ENCODE measurements at regions not wholly inside any gene's neighbourhood (a gene's known extent, or its start where the extent isn't known, plus 50 kb on each side); places are given as distances from the start of the nearest gene placed in this dataset.
"Not testable (repeated sequence)": the region's sequence is repeated elsewhere in the genome, so short reads cannot be mapped to it uniquely, and the experiment has no call there.

GRCh38 chr2:87325042-87325910 is 303.6 kb upstream of the PLGLB1 start:
- POLR2A ChIA-PET; H3K4me1 ChIP-seq (ENCODE audit: control insufficient read depth, insufficient read depth, low read length); H3K9me3 ChIP-seq (ENCODE audit: control insufficient read depth, insufficient read depth, low read depth, low read length); H3K27ac ChIP-seq (ENCODE audit: extremely low read depth, low read depth, low read length); CTCF ChIA-PET; H3K4me3 ChIP-seq (ENCODE audit: low read depth, low read length); H3K36me3 ChIP-seq (ENCODE audit: control insufficient read depth in 2 of 2, insufficient read depth in 1 of 2, low read length in 2 of 2): not testable (repeated sequence)

- H3K4me3 ChIP-seq (ENCODE audit: low read depth, low read length); H3K4me1 ChIP-seq (ENCODE audit: control insufficient read depth, insufficient read depth, low read length); H3K27ac ChIP-seq (ENCODE audit: extremely low read depth, low read depth, low read length); H3K9me3 ChIP-seq (ENCODE audit: control insufficient read depth, insufficient read depth, low read depth, low read length); POLR2A ChIA-PET; CTCF ChIA-PET; H3K36me3 ChIP-seq (ENCODE audit: control insufficient read depth in 2 of 2, insufficient read depth in 1 of 2, low read length in 2 of 2): not testable (repeated sequence)
Measured at GRCh38 chr2:87325911-87326294, 304.3 kb upstream of the PLGLB1 start.

- H3K4me1 ChIP-seq (ENCODE audit: control insufficient read depth, insufficient read depth, low read length); POLR2A ChIA-PET; H3K27ac ChIP-seq (ENCODE audit: extremely low read depth, low read depth, low read length); H3K9me3 ChIP-seq (ENCODE audit: control insufficient read depth, insufficient read depth, low read depth, low read length); H3K36me3 ChIP-seq (ENCODE audit: control insufficient read depth in 2 of 2, insufficient read depth in 1 of 2, low read length in 2 of 2); CTCF ChIA-PET; H3K4me3 ChIP-seq (ENCODE audit: low read depth, low read length): not testable (repeated sequence)
Measured at GRCh38 chr2:87326754-87327153, 305.1 kb upstream of the PLGLB1 start.

GRCh38 chr2:87327648-87328371 is 306.2 kb upstream of the PLGLB1 start:
- H3K36me3 ChIP-seq (ENCODE audit: control insufficient read depth in 2 of 2, insufficient read depth in 1 of 2, low read length in 2 of 2); H3K4me1 ChIP-seq (ENCODE audit: control insufficient read depth, insufficient read depth, low read length); H3K4me3 ChIP-seq (ENCODE audit: low read depth, low read length); H3K27ac ChIP-seq (ENCODE audit: extremely low read depth, low read depth, low read length); CTCF ChIA-PET; H3K9me3 ChIP-seq (ENCODE audit: control insufficient read depth, insufficient read depth, low read depth, low read length); POLR2A ChIA-PET: not testable (repeated sequence)

- H3K4me1 ChIP-seq (ENCODE audit: control insufficient read depth, insufficient read depth, low read length); H3K36me3 ChIP-seq (ENCODE audit: control insufficient read depth in 2 of 2, insufficient read depth in 1 of 2, low read length in 2 of 2); H3K4me3 ChIP-seq (ENCODE audit: low read depth, low read length); CTCF ChIA-PET; H3K27ac ChIP-seq (ENCODE audit: extremely low read depth, low read depth, low read length); H3K9me3 ChIP-seq (ENCODE audit: control insufficient read depth, insufficient read depth, low read depth, low read length); POLR2A ChIA-PET: not testable (repeated sequence)
Measured at GRCh38 chr2:87329529-87329928, 307.9 kb upstream of the PLGLB1 start.

- POLR2A ChIA-PET; H3K27ac ChIP-seq (ENCODE audit: extremely low read depth, low read depth, low read length); H3K9me3 ChIP-seq (ENCODE audit: control insufficient read depth, insufficient read depth, low read depth, low read length); CTCF ChIA-PET; H3K36me3 ChIP-seq (ENCODE audit: control insufficient read depth in 2 of 2, insufficient read depth in 1 of 2, low read length in 2 of 2); H3K4me1 ChIP-seq (ENCODE audit: control insufficient read depth, insufficient read depth, low read length); H3K4me3 ChIP-seq (ENCODE audit: low read depth, low read length): not testable (repeated sequence)
Measured at GRCh38 chr2:87330486-87330885, 308.8 kb upstream of the PLGLB1 start.

GRCh38 chr2:87331940-87332583 is 310.4 kb upstream of the PLGLB1 start:
- H3K9me3 ChIP-seq (ENCODE audit: control insufficient read depth, insufficient read depth, low read depth, low read length); H3K36me3 ChIP-seq (ENCODE audit: control insufficient read depth in 2 of 2, insufficient read depth in 1 of 2, low read length in 2 of 2); H3K4me3 ChIP-seq (ENCODE audit: low read depth, low read length); POLR2A ChIA-PET; H3K4me1 ChIP-seq (ENCODE audit: control insufficient read depth, insufficient read depth, low read length); H3K27ac ChIP-seq (ENCODE audit: extremely low read depth, low read depth, low read length); CTCF ChIA-PET: not testable (repeated sequence)

GRCh38 chr2:87334888-87335287 is 313.2 kb upstream of the PLGLB1 start:
- H3K27ac ChIP-seq (ENCODE audit: extremely low read depth, low read depth, low read length); CTCF ChIA-PET; H3K9me3 ChIP-seq (ENCODE audit: control insufficient read depth, insufficient read depth, low read depth, low read length); POLR2A ChIA-PET; H3K36me3 ChIP-seq (ENCODE audit: control insufficient read depth in 2 of 2, insufficient read depth in 1 of 2, low read length in 2 of 2); H3K4me3 ChIP-seq (ENCODE audit: low read depth, low read length); H3K4me1 ChIP-seq (ENCODE audit: control insufficient read depth, insufficient read depth, low read length): not testable (repeated sequence)

GRCh38 chr2:87338998-87339397 is 317.4 kb upstream of the PLGLB1 start:
- H3K4me1 ChIP-seq (ENCODE audit: control insufficient read depth, insufficient read depth, low read length); H3K9me3 ChIP-seq (ENCODE audit: control insufficient read depth, insufficient read depth, low read depth, low read length); H3K4me3 ChIP-seq (ENCODE audit: low read depth, low read length); H3K36me3 ChIP-seq (ENCODE audit: control insufficient read depth in 2 of 2, insufficient read depth in 1 of 2, low read length in 2 of 2); CTCF ChIA-PET; POLR2A ChIA-PET; H3K27ac ChIP-seq (ENCODE audit: extremely low read depth, low read depth, low read length): not testable (repeated sequence)
